Activated naive CD8-positive, alpha-beta T cell treated with anti-CD3 and anti-CD28 coated beads, Interleukin-2, amount 10 ng/mL, durations not matched to agents 7 days and 5 days (primary cell): ENCODE measurements at regions not wholly inside any gene's neighbourhood (a gene's known extent, or its start where the extent isn't known, plus 50 kb on each side); places are given as distances from the start of the nearest gene placed in this dataset.
"Not testable (repeated sequence)": the region's sequence is repeated elsewhere in the genome, so short reads cannot be mapped to it uniquely, and the experiment has no call there.

ENCODE experiments used
- ATAC-seq: fragments of 150-1000 bp; cut with Tn5 transposase; one replicate; pipeline ENCODE4 v1.10.0; 2021; ENCODE audit warnings: low read depth, moderate library complexity
- POLR2A ChIA-PET: fragments of 350-600 bp; sonication (Branson Sonifier 250); formaldehyde crosslinking; loops from one replicate; lab custom pipeline; 2021; ENCODE audit warnings: antibody characterized with exemption; lab: Charles Lee
- DNase-seq: peaks from one replicate; pipeline ENCODE4 v3.0.0; 2021
- H3K27ac Mint-ChIP-seq: one replicate; pipeline ENCODE4 v1.8.0; 2022; ENCODE audit warnings: mild to moderate bottlenecking, mixed read lengths
- H3K27me3 Mint-ChIP-seq: one replicate; pipeline ENCODE4 v1.8.0; 2022; ENCODE audit warnings: mild to moderate bottlenecking, moderate library complexity, mixed read lengths
- H3K36me3 Mint-ChIP-seq: one replicate; pipeline ENCODE4 v1.8.0; 2021; ENCODE audit warnings: mild to moderate bottlenecking, mixed read lengths
- H3K4me1 Mint-ChIP-seq: one replicate; pipeline ENCODE4 v1.8.0; 2021; ENCODE audit warnings: mixed read lengths
- H3K4me3 Mint-ChIP-seq: one replicate; pipeline ENCODE4 v1.8.0; 2022; ENCODE audit warnings: mild to moderate bottlenecking, moderate library complexity, mixed read lengths
- H3K9me3 Mint-ChIP-seq: one replicate; pipeline ENCODE4 v1.8.0; 2021; ENCODE audit warnings: mixed read lengths

DNA sequence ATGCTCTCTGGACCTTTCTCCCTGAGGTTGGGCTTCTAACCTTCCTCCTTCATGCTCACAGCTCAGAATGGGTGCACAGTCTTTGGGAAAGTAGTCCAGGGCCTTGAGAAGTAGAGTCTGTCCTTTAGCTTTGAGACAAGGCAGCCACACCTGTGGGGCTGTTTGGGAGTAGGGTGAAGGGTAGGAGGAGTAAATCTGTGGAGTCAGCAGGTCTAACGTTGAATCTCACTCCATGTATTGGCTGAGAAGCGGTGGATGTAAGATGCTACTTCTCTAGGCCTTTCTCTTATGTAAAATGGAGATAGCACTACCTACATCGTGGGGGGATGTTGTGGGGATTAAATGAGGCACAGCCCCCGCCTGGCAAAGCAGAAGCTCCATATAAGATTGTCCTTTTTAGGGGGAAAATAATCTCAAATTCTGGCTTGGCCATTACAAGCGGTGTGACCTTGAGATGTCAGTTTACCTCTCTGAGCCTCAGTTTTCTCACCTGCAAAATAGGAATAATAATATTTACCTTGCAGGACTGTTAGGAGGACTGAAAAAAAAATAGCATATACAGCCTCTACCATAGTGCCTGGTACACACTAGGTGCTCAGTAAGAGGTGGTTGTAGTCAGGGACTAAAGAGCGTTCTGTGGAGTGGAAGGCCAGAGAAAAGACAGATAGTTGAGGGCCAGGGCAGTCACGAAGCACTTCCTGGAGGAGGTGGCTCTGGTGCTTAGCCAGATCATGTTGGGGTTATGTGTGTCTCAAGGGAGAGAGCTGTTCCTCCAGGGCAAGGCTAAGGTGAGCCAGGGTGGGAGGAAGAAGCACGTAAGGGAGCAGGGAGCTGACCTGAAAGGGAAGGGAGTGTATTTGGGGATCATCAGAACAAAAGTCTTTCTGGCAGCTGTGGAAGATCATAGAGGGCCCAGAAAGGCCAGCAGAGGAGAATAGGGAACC is 82.8 kb upstream of the MRPS22 start:
- H3K36me3 Mint-ChIP-seq = no peaks in the 10 kb centered on the region
- no peaks in the 10 kb centered on the region for H3K4me1 Mint-ChIP-seq
- H3K27ac Mint-ChIP-seq = no peak overlapping the region
- H3K27me3 Mint-ChIP-seq = peaks cover 15% of the 10 kb centered on the region
- POLR2A ChIA-PET = no interaction called here
- no peak for DNase-seq
- no peak overlapping the region for H3K4me3 Mint-ChIP-seq
- no peaks in the 10 kb centered on the region for H3K9me3 Mint-ChIP-seq
- ATAC-seq = no peak

- Mint-ChIP-seq H3K27ac (no peak overlapping the region), H3K4me1 (no peaks in the 10 kb centered on the region), H3K36me3 (no peaks in the 10 kb centered on the region), H3K4me3 (no peak overlapping the region), H3K9me3 (no peaks in the 10 kb centered on the region), H3K27me3 (peaks cover 15% of the 10 kb centered on the region)
- DNase-seq = no peak
- ATAC-seq = no peak
- POLR2A ChIA-PET = no interaction called here
These were observed 81.8 kb upstream of the MRPS22 start for GRCh38 chr3:139261754-139262586.

DNA sequence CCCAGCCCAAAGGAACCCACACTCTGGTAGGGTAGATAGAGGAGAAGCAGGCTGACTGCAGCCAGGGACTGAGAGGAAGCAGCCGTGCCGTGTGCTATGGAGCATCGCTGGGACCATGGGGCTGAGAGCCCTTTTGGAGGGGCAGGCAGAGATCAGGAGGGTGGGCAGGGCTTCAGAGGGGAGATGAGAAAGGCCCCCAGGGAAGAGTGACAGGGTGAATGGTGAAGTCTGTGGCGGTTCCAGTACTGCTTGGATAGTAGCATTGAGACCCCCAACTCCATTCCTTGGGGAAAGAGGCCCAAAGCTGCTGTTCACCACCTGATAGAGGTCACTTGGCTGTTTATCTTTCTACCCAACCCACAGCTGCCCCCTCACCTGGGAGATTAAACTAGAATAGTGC is 80.0 kb upstream of the MRPS22 start:
- Mint-ChIP-seq H3K4me1 (no peaks in the 10 kb centered on the region), H3K36me3 (no peaks in the 10 kb centered on the region), H3K27ac (no peak overlapping the region), H3K4me3 (no peak overlapping the region), H3K9me3 (no peaks in the 10 kb centered on the region), H3K27me3 (peaks cover 9% of the 10 kb centered on the region)
- POLR2A ChIA-PET = no interaction called here
- ATAC-seq = no peak
- no peak for DNase-seq

- H3K27me3 Mint-ChIP-seq = peaks cover 14% of the 10 kb centered on the region
These were observed 79.4 kb upstream of the MRPS22 start for GRCh38 chr3:139264375-139264774.

GRCh38 chr3:139265131-139266016 is 78.4 kb upstream of the MRPS22 start:
- H3K36me3 Mint-ChIP-seq = no peaks in the 10 kb centered on the region
- H3K27me3 Mint-ChIP-seq = peaks cover 14% of the 10 kb centered on the region
- ATAC-seq = no peak
- no peak overlapping the region for H3K4me3 Mint-ChIP-seq
- H3K9me3 Mint-ChIP-seq = no peaks in the 10 kb centered on the region
- H3K4me1 Mint-ChIP-seq = no peaks in the 10 kb centered on the region
- POLR2A ChIA-PET = no interaction called here
- no peak overlapping the region for H3K27ac Mint-ChIP-seq
- DNase-seq = no peak

More at GRCh38 chr3:139264375-139264774, 79.4 kb upstream of the MRPS22 start:
- H3K36me3 Mint-ChIP-seq = no peaks in the 10 kb centered on the region
- H3K9me3 Mint-ChIP-seq = no peaks in the 10 kb centered on the region
- H3K27ac Mint-ChIP-seq = no peak overlapping the region
- POLR2A ChIA-PET = no interaction called here
- no peaks in the 10 kb centered on the region for H3K4me1 Mint-ChIP-seq
- no peak overlapping the region for H3K4me3 Mint-ChIP-seq
- DNase-seq (no peak), ATAC-seq (no peak)

- peaks cover 12% of the 10 kb centered on the region for H3K27me3 Mint-ChIP-seq
- no peaks in the 10 kb centered on the region for H3K4me1 Mint-ChIP-seq
- H3K4me3 Mint-ChIP-seq = no peak overlapping the region
- DNase-seq (no peak), ATAC-seq (no peak)
- H3K27ac Mint-ChIP-seq = no peak overlapping the region
- no peaks in the 10 kb centered on the region for H3K9me3 Mint-ChIP-seq
- no peaks in the 10 kb centered on the region for H3K36me3 Mint-ChIP-seq
- POLR2A ChIA-PET = no interaction called here
These were observed 76.2 kb upstream of the MRPS22 start for GRCh38 chr3:139267300-139268246.

DNA sequence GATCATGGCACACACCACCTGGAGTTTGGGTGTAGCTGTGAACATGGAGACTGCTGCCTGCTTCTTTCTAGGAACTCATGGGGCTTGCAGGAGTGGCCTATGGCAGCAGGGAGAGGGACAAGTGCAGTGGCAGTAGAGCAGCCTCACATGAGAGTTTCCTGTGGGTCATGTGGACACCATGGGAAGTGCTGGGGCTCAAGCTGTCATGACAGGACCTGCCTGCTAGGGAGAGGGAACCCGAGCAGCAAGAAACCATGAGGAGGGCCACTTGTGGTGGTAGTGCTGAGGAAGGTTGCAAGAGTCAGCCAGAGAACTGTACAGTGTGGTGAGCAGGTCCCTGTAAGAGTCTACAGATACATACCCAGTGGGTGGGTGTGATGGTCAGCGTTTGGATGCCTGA is 73.8 kb upstream of the MRPS22 start:
- ATAC-seq (no peak), DNase-seq (no peak)
- Mint-ChIP-seq H3K4me3 (no peak overlapping the region), H3K27ac (no peak overlapping the region), H3K36me3 (no peaks in the 10 kb centered on the region), H3K9me3 (no peaks in the 10 kb centered on the region), H3K4me1 (no peaks in the 10 kb centered on the region), H3K27me3 (peaks cover 14% of the 10 kb centered on the region)
- POLR2A ChIA-PET = no interaction called here

DNA sequence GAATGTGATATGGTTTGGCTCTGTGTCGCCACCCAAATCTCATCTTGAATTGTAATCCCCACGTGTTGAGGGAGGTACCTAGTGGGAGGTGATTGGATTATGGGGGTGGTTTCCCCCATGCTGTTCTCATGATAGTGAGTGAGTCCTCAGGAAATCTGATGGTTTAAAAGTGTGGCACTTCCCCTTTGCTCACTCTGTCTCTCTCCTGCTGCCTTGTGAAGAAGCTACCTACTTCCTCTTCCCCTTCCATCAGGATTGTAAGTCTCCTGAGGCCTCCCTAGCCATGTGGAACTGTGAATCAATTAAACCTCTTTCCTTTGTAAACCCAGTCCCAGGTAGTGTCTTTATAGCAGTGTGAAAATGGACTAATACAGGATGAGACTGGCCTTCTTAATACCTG is 73.2 kb upstream of the MRPS22 start:
- peaks cover 14% of the 10 kb centered on the region for H3K27me3 Mint-ChIP-seq
- H3K4me3 Mint-ChIP-seq, H3K27ac Mint-ChIP-seq, POLR2A ChIA-PET, ATAC-seq, H3K9me3 Mint-ChIP-seq, H3K36me3 Mint-ChIP-seq, H3K4me1 Mint-ChIP-seq, DNase-seq: not testable (repeated sequence)

GRCh38 chr3:139280027-139280671 is 63.7 kb upstream of the MRPS22 start:
- ATAC-seq (no peak), DNase-seq (no peak)
- H3K4me1 Mint-ChIP-seq = peaks cover 5% of the 10 kb centered on the region
- H3K27me3 Mint-ChIP-seq = peaks cover 27% of the 10 kb centered on the region
- H3K27ac Mint-ChIP-seq = no peak overlapping the region
- no peaks in the 10 kb centered on the region for H3K9me3 Mint-ChIP-seq
- POLR2A ChIA-PET = no interaction called here
- H3K36me3 Mint-ChIP-seq = no peaks in the 10 kb centered on the region
- no peak overlapping the region for H3K4me3 Mint-ChIP-seq

DNA sequence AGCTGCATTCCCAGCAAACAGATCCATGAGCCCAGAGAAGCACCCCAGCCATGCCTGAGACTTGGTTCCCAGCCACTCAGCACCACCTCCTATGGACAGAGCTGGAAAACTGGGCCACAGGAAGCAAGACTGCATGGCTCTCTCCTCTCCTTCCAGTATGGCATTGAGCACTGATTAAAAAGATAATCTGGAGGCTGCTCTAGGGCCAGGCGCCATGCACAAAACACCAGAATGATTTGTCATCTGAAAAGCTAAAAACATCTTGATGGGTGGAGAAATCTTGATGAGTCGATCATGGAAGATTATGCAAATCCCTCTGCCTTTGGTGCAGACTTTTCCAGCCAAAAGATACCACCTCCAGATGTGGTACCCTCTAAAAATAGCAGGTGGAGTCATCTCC is 62.7 kb upstream of the MRPS22 start:
- Mint-ChIP-seq H3K27ac (no peak overlapping the region), H3K9me3 (no peaks in the 10 kb centered on the region), H3K4me1 (peaks cover 5% of the 10 kb centered on the region), H3K27me3 (peaks cover 23% of the 10 kb centered on the region), H3K36me3 (no peaks in the 10 kb centered on the region), H3K4me3 (no peak overlapping the region)
- ATAC-seq = no peak
- POLR2A ChIA-PET = no interaction called here
- DNase-seq = no peak

DNA sequence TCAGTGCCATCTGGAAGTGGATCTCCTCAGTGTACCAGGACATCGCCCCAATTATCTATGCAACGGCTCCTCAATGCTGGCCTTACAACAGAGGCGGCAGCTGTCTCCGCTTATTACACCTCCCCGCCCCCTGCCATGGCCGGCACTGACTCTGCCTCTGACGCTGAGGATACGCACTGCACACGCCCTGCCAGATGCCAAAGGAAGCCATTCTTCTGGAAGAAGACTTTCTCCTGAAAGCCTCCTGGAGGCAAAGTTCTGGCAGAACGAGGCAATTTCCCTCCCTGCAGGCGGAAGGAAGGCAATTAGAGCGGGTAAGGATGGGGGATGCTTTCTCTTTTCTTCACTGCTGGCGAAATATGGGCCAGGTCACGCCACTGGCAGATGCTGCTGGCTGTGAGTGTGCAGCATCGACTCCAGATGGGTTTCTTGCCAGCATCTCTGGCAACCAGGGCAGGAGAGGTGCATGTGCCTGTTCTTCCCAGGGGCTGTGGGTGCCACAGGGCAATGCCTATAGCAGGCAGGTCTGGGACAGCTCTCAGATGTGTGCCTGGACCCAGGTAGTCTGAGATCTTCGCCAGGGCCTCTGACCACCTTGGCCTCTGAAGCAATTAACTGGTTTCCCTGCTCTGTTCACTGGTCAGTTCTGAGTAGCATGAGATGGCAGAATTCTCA is 62.2 kb upstream of the MRPS22 start:
- Mint-ChIP-seq H3K27me3 (peaks cover 19% of the 10 kb centered on the region), H3K9me3 (no peaks in the 10 kb centered on the region), H3K27ac (no peak overlapping the region), H3K36me3 (no peaks in the 10 kb centered on the region), H3K4me3 (no peak overlapping the region), H3K4me1 (peaks cover 5% of the 10 kb centered on the region)
- DNase-seq = no peak
- no peak for ATAC-seq
- POLR2A ChIA-PET = no interaction called here
